Activated naive CD4-positive, alpha-beta T cell (primary cell): ENCODE measurements at regions not wholly inside any gene's neighbourhood (a gene's known extent, or its start where the extent isn't known, plus 50 kb on each side); places are given as distances from the start of the nearest gene placed in this dataset.
"Not testable (repeated sequence)": the region's sequence is repeated elsewhere in the genome, so short reads cannot be mapped to it uniquely, and the experiment has no call there.

Experiments used
- DNase-seq, 4 experiments: peaks; one replicate each; lab custom pipeline; 2025; lab: John Stamatoyannopoulos, UW

GRCh38 chr5:27963050-27963783 lies 924.8 kb upstream of the CDH9 start:
- no peak for DNase-seq

DNA sequence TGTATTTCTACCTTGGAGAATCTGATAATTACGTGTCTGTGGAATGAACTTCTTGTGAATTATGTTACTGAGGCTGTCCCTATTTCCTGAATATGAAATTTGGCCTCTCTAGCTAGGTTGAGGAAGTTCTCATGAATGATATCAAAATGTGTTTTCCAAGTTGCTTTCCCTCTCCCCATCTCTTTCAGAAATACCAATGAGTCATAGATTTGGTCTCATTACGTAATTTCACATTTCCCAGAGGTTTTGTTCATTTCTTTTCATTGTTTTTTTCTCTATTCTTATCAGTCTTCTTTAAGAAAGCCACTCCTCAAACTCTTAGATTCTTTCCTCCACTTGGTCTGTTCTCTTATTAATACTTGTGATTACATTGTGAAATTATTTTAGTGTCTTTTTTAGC lies 923.8 kb upstream of the CDH9 start:
- DNase-seq, result no peak

- DNase-seq, result no peak
Measured at GRCh38 chr5:27947088-27947487, 908.7 kb upstream of the CDH9 start.

- DNase-seq, result no peak
Measured at GRCh38 chr5:27944471-27944870, 906.1 kb upstream of the CDH9 start.

DNA sequence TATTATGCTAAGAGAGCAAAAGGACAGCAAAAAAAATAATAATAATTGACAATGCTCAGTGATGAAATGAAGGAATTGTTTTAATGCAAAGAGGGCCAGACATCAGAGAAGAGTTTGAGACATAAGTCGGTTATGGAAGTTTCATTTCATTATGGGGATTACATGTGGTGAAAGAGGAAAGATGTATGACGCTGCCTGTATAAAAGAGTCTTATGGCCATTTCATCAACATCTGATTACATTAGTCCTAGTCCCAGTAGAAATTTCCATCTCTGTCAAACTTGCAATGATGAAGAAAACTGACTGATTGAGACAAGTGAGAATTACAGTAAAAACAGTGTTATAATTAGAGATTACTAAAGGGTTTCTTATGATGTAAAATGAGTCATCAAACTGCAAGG lies 900.6 kb upstream of the CDH9 start:
- DNase-seq, result no peak

GRCh38 chr5:27928060-27928459 lies 889.7 kb upstream of the CDH9 start:
- DNase-seq, result no peak

- no peak for DNase-seq
Measured at GRCh38 chr5:27911216-27911615, 872.8 kb upstream of the CDH9 start.

DNA sequence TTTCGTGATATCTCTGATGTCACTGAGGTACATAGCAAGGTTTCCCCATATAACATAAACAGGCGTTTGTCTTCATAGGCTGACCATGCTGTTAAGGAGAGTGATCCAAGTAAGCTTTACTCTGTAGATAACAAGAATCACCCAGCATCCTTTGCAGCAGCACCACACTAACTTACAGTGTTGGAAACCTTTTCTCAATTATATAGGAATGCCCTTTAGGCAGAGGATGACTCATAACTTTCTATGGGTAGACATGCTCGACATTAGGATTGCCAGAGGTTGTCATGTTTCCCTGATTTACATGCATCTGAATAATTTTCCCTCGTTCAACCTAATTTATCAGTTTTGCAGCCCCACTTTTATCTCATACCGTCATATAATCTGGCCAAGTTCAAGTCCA lies 870.0 kb upstream of the CDH9 start:
- DNase-seq, result no peak

DNA sequence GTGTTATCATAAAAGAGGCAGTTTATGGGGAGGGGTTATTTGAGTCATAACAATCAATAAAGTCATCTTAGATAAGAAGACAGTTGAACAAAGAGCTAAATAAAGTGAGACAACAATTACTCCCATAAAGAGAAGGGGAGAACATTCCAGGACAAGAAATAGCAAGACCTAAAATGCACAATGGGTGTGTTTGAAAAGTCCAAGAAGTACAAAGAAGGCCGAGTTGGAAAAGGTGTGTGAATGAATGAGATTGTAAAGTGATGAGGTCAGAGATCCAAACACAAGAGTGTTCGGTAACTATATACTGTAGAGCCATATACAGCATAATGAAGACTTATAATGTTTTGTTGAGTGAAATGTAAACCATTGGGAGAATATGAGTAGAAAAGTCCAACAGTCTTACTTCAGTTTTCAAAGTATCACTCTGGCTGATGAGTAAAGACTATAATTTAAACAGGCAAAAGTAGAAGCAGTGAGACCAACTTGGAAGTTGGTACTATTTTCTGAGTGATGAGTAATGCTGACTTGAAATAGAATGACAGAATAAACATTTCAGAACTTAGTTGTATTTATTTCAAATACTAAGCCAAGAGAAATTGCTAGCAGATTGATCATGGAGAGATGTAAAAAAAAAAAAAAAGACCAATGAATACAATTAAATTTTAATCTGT lies 868.7 kb upstream of the CDH9 start:
- DNase-seq, result no peak

DNA sequence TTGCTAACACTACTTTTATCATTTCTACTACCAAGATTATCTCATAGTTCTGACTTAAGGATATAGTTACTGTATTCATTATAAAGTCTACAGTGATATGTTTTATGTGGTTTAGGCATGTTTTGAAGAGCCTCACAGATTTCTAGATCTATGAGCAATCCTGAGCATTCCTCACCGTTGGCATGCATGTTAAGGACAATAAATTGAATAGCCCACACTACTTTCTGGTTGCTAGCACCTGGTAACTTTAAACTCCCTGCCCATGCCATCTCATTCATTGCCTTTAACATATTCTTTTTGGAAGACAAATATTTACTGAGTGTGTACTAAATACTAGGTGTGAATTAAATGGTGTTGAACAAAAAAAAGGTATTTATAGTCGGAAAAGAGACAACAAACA lies 868.1 kb upstream of the CDH9 start:
- DNase-seq, result no peak

GRCh38 chr5:27900761-27901160 lies 862.4 kb upstream of the CDH9 start:
- DNase-seq, result no peak

DNA sequence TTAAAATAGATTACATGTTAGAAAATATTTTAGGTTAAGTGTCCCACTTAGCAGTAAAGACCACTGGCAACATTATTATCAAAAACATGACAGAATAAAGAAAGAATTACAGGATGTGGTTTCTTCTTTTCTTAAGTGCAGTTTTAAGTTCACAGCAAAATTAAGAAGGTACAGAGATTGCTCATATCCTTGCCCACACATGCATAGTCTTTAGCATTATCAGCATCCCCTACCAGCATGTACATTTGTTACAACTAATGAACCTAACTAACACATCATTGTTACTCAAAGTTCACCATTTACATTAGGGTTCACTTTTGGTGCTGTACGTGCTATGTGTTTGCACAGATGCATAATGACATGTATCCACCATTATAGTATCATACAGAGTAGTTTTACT lies 837.7 kb upstream of the CDH9 start:
- DNase-seq, result no peak

GRCh38 chr5:27875148-27875547 lies 836.8 kb upstream of the CDH9 start:
- no peak for DNase-seq

- no peak for DNase-seq
Measured at GRCh38 chr5:27868292-27868691, 829.9 kb upstream of the CDH9 start.

- DNase-seq, result no peak
Measured at GRCh38 chr5:27855491-27855890, 817.1 kb upstream of the CDH9 start.

- no peak for DNase-seq
Measured at GRCh38 chr5:27854243-27854852, 816.0 kb upstream of the CDH9 start.

DNA sequence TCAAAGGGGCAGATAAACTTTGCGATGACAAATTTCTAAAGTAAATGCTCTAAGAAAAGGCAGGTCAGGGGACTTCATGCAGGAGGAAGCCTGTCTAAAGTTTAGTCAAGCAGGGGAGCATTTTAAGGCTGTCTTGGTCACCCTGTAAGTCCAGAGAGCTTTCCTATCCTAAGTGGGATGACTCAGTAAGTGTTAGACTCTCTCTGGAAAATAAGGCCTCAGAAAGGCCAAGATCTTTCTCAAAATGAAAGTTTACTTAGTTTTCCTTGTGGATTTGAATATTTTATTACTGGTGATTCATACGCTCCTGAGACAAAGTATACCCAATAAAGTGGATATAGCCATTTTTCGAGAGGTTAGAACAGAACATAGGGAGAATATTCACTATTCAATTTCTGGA lies 806.9 kb upstream of the CDH9 start:
- DNase-seq, result no peak

GRCh38 chr5:27836704-27837103 lies 798.3 kb upstream of the CDH9 start:
- not testable (repeated sequence) for DNase-seq

GRCh38 chr5:27832886-27833285 lies 794.5 kb upstream of the CDH9 start:
- DNase-seq, result no peak

- no peak for DNase-seq
Measured at GRCh38 chr5:27830546-27830945, 792.2 kb upstream of the CDH9 start.

DNA sequence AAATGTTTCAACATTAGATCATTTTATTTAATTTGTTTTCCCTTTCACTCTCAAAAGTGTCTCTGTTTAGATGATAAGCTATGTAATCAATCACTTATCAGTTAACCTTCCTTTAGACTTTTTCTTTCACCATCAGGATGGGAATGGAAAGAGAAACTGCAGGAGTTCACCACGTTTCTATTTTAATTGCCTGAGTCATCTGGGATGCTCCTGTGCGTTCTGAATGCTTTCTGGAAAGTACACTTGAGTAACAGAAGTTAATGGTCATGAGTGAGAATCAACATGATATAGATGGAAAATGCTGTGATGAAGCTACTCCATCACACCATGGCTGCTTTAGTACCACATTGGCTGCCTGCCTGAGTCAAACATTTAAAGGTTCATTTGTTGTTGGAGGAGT lies 783.3 kb upstream of the CDH9 start:
- no peak for DNase-seq

DNA sequence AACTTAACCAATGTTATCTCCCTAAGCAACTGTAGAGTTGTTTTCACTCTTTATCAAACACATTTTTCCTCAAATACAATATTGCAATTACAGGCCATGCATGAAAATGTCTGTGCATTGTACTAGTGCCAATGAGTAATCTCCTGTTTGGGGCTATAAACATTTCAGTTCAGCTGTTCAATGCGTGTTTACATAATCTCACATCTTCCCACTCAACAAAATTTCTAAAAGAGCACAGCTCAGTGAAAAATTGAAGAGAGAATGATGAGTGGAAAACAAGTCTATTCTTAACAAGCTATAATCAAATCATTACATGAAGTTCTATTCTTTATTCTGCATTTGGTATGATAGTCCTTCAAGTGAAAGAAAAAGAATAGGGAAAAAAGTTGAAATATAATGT lies 780.5 kb upstream of the CDH9 start:
- no peak for DNase-seq

GRCh38 chr5:27814983-27815382 lies 776.6 kb upstream of the CDH9 start:
- DNase-seq, result no peak

GRCh38 chr5:27814286-27814685 lies 775.9 kb upstream of the CDH9 start:
- DNase-seq, result no peak
